NCI-H2107 (cell line): ENCODE measurements at regions not wholly inside any gene's neighbourhood (a gene's known extent, or its start where the extent isn't known, plus 50 kb on each side); places are given as distances from the start of the nearest gene placed in this dataset.
"Not testable (repeated sequence)": the region's sequence is repeated elsewhere in the genome, so short reads cannot be mapped to it uniquely, and the experiment has no call there.

Experiments
- DNase-seq: peaks from one replicate; lab custom pipeline; 2025; lab: John Stamatoyannopoulos, UW

DNA sequence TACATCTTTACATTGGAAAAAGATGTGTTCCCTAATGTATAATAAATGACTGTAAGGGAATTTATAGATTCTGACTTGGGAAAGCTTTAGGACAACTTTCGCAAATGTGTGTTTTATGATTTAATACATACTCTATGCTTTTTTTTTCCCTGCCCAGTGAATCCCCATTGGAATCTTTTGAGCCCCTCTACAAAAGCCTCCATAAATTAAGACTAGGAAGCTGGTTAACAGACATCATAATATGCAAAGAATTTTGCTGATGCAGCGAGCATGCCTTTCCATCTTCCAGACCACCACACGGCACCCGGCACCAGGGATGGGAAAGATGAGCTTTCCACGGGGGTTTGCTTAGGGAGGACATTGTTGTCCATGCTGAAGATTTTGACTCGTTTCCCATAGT lies 156.1 kb upstream of the IVNS1ABP start:
- DNase-seq: no peak

- DNase-seq: no peak
Observed at GRCh38 chr1:185468626-185469025, 151.6 kb upstream of the IVNS1ABP start.

DNA sequence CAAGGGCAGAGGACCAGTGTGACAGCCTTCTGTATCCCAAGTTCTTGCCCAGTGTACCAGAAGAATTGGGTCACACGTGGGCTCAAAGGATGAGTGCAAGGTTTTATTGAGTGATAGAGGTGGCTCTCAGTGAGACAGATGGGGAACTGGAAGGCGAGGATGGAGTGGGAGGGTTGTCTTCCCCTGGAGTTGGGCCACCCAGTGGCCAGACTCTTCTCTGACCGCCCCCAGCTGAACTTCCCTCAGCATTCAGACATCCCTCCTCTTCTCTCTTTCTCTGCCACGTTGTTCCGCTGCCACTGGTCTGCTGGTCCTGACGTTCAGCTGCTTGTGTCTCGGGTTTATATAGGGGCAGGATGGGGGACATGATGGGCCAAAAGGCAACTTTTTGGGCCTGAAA lies 150.1 kb upstream of the IVNS1ABP start:
- DNase-seq: no peak

DNA sequence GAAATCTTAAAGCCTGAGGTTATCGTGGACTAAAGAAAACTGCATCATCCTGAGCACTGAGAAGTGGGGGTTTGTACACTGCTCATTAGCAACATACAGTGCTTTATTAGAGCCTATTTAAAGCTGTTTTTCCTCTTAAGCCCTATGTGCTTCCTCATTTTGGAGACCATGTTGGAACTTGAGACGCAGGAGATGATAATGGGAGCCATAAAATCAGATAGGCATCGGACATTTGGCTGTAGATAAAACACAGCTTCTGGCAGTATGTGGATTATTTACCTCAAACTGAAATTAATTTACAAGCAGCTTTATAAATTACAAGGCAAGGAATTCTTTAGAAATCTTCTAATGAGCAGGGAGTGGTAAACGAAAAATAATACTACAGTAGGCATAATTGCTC lies 147.7 kb upstream of the IVNS1ABP start:
- no peak for DNase-seq

DNA sequence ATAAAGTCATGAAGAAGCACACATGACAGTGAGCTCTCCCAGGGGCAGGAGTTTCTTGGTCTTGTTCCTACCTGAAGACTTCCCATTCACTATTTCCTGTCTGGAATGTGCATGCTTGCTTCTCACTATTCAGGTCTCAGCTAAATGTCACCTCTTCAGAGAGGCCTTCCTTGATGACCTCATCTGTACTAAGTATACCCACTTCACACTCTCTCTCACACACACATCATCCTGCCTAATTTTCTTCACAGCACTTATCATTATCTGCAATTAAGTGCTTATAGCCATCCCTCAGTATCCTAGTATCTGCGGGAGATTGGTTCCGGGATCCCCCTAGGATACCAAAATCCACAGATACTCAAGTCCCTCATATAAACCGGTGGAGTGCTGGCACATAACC lies 146.4 kb upstream of the IVNS1ABP start:
- no peak for DNase-seq

DNA sequence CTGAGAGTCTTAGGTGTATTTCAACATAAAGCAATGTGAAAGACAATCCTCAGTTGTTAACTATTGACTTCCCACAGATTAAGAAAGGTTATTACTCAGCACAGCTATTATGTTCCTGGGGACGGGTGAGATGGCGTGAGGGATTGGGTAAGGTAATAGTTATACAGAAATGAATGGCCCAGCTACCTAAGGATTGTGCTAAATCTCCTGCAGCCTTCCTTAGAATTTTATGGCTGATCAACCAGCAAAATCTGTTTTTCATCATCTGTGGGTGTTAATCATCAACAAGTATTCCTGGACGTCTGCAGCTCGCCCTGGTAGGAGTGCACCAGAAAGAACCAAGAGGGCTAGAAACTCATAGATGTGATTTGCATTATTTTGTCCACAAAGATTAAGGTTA lies 146.0 kb upstream of the IVNS1ABP start:
- DNase-seq: no peak

- not testable (repeated sequence) for DNase-seq
Observed at GRCh38 chr1:185460723-185461122, 143.7 kb upstream of the IVNS1ABP start.

DNA sequence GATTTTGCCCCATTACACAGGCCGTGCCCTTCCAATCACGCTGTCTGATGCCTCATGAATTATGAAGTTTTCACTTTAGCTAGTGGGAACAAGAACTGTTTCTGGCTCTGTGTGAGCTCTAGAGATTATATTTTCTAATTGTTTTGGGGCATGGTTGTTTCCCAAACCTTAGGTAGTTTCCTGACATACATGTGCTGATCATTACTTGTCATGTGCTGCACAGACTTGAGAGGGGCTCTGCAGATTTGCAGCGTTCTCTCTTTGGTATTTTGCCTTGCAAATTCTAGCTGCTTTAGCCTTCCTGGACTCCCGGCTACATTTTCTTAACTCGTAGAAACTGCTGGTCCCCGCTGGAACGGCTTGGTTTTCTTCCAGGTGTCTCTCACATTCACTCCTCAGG lies 142.1 kb upstream of the IVNS1ABP start:
- DNase-seq: no peak

- no peak for DNase-seq
Observed at GRCh38 chr1:185458670-185459069, 141.6 kb upstream of the IVNS1ABP start.

DNA sequence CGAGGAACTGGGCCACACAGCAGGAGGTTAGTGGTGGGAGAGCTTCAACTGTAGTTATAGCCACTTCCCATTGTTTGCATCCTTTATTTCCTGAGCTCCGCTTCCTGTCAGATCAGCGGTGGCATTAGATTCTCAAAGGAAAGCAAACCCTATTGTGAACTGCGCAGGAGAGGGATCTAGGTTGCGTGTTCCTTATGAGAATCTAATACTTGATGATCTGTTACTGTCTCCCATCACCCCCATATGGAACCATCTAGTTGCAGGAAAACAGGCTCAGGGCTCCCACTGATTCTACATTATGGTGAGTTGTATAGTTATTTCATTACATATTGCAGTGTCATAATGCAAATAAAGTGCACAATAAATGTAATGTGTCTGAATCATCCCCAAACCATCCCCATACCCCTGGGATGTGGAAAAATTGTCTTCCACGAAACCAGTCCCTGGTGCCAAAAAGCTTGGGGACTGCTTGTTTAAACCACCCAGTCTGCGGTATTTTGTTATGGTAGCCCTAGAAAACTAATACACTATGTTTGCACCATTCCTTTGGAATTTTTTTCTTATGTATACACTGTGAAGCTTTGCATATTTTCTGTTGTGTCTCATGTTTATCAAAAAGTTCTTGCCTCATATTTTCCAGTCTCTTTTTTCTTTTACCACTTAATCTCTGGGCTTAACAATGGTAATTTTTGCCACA lies 136.6 kb upstream of the IVNS1ABP start:
- DNase-seq: no peak

- DNase-seq: no peak
Observed at GRCh38 chr1:185450917-185451316, 133.9 kb upstream of the IVNS1ABP start.

DNA sequence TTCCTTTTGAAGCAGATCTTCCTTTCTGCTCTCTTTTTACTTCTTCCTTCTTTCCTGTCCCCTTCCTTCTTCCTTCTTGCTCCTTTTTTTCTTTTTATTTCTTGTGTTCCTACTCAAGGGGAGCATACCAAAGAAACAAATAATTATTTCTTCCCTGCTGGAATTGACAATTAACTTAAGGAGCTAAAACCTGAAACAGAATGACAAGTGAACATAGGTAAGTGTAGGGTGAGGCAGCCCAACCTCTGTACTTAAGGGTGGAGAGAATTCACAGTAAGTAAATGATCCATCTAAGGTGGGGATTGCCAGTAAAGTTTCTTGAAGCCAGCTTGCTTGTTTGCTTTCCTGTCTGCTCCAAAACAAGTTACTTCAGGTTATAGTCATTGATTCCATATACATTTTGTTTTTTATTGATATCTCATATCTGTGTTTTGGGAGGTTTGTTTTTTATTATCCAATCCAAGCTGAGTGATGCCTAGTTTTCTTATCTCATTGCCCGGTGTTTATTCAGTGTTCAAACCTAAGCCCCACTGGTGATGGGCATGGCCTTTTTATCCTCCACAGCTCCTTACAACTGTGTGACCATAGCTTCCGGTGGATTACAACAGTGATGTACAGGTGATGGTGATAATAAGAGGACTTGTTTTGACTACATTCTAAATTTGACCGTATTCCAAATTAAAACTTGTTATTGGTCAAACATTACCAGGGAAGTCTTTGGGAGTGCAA lies 133.2 kb upstream of the IVNS1ABP start:
- no peak for DNase-seq

DNA sequence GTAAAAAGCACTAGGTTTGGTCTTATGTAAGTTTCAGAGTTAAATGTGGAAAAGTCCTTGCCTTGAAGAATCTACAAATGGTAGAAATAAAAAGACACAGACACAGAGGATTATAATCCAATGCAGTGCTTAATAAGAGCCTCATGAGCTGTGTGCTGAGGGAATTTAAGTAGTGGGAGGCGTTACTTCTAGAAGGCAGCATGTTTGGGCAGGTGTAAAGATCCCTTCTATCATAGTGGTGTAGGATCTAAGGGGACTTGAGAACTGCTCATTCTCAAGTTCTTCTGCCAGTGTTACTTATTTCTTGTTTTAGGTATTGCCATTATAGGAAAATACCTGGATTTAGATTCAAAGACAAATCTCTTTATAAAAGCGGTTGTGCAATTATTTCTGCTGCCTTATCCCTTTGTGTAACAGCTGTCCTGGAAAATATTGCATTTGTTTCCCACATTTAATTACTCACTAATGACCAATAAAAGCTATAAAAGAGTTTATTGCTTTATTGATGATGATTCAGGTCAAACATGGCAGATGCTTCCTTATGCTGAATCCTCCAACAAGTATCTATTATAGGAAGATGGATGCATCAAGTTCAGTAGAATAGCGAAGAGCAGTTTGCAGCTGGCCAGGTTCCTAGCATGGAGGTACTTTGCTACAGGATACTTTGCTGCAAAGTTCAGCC lies 132.5 kb upstream of the IVNS1ABP start:
- DNase-seq: no peak

- DNase-seq: no peak
Observed at GRCh38 chr1:185448591-185449186, 131.6 kb upstream of the IVNS1ABP start.

DNA sequence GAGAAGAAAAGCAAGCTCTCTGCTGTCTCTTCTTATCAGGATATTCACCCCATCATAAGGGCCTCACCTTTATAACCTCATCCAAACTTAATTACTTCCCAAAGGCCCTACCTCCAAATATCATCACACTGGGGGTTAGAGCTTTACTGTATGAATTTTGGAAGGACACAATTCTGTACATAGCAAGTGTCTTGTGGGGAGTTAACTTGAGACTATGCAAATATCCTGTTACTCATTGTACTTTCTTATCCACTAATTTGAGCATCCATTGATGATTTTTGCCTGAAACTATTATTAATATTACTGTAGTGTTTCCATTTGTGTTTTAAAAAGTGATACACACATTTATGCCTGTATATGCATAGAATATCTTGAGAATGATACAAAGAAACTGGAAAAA lies 129.1 kb upstream of the IVNS1ABP start:
- DNase-seq: no peak

GRCh38 chr1:185445594-185445993 lies 128.6 kb upstream of the IVNS1ABP start:
- no peak for DNase-seq

- no peak for DNase-seq
Observed at GRCh38 chr1:185444676-185445075, 127.6 kb upstream of the IVNS1ABP start.

DNA sequence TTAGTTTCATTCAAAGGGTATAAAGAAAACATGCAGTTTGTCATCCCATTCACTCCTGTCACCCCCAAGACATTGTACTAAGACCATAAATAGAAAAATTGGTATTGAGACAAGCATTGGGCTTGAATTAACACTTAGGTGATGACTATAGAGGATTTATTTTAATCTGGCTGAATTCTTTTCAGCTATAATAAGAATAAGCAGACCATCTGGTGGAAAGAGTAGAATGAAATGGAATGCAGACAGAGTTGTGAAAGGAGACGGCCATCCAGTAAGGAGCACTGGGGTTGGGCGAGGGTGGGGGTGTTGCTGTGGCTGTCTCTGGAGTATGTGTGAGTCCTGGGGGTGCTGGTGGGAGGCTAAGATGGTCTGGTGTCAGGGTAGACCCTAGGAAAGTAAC lies 125.0 kb upstream of the IVNS1ABP start:
- no peak for DNase-seq

GRCh38 chr1:185441605-185442004 lies 124.6 kb upstream of the IVNS1ABP start:
- no peak for DNase-seq

- no peak for DNase-seq
Observed at GRCh38 chr1:185440877-185441276, 123.8 kb upstream of the IVNS1ABP start.

- no peak for DNase-seq
Observed at GRCh38 chr1:185439727-185440415, 122.8 kb upstream of the IVNS1ABP start.

GRCh38 chr1:185438936-185439335 lies 121.9 kb upstream of the IVNS1ABP start:
- no peak for DNase-seq
